Cardiac fibroblast (primary cell): ENCODE measurements at regions not wholly inside any gene's neighbourhood (a gene's known extent, or its start where the extent isn't known, plus 50 kb on each side); places are given as distances from the start of the nearest gene placed in this dataset.

Experiments
- DNase-seq, 2 donors: peaks; one replicate each; pipeline versions ENCODE4 v3.0.0 to v3.0.0-alpha.2; 2010; ENCODE audit warnings: low read depth in 2 of 2
- H3K4me3 ChIP-seq, 2 donors: replicated peaks in 1 of 2; 1 replicate in 1 of 2; 2 replicates in 1 of 2; pipeline ENCODE4 v1.5.1; 2011; ENCODE audit warnings: low read depth in 2 of 2, low read length in 2 of 2, mild to moderate bottlenecking in 2 of 2, moderate library complexity in 1 of 2
- TF ChIP-seq, protein P1 (sequence below): IDR thresholded peaks from one replicate; pipeline ENCODE4 v1.5.1; 2011; ENCODE audit warnings: low read depth, mild to moderate bottlenecking, low read length, inconsistent platforms

- no peak for DNase-seq
- no peak overlapping the region for H3K4me3 ChIP-seq
- TF ChIP-seq, protein P1, sequence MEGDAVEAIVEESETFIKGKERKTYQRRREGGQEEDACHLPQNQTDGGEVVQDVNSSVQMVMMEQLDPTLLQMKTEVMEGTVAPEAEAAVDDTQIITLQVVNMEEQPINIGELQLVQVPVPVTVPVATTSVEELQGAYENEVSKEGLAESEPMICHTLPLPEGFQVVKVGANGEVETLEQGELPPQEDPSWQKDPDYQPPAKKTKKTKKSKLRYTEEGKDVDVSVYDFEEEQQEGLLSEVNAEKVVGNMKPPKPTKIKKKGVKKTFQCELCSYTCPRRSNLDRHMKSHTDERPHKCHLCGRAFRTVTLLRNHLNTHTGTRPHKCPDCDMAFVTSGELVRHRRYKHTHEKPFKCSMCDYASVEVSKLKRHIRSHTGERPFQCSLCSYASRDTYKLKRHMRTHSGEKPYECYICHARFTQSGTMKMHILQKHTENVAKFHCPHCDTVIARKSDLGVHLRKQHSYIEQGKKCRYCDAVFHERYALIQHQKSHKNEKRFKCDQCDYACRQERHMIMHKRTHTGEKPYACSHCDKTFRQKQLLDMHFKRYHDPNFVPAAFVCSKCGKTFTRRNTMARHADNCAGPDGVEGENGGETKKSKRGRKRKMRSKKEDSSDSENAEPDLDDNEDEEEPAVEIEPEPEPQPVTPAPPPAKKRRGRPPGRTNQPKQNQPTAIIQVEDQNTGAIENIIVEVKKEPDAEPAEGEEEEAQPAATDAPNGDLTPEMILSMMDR, result no peak
Observed at GRCh38 chr20:3325864-3326263, 81.6 kb downstream of the DNAAF9 start.

DNA sequence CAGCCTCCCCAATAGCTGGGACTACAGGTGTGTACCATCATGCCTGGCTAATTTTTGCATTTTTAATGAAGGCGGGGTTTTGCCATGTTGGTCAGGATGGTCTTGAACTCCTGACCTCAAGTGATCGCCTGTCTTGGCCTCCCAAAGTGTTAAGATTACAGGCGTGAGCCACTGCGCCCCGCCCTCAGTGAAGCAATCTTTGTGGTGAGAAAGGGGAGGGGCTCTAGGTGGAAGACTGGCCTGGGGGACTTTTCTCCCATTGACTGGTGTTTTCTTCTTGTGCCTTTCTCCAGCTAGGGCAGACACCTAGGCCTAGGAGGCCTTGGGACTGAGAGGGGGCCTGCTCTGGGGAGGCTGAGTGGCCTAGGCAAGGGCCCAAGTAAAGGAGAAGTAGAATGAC, 84.1 kb downstream of the DNAAF9 start:
- DNase-seq, result no peak
- no peak overlapping the region for H3K4me3 ChIP-seq
- TF ChIP-seq, protein P1, result no peak

GRCh38 chr20:3318226-3318884, 79.4 kb upstream of the SLC4A11 start:
- H3K4me3 ChIP-seq, result no peak overlapping the region
- TF ChIP-seq, protein P1, result no peak
- DNase-seq, result no peak

DNA sequence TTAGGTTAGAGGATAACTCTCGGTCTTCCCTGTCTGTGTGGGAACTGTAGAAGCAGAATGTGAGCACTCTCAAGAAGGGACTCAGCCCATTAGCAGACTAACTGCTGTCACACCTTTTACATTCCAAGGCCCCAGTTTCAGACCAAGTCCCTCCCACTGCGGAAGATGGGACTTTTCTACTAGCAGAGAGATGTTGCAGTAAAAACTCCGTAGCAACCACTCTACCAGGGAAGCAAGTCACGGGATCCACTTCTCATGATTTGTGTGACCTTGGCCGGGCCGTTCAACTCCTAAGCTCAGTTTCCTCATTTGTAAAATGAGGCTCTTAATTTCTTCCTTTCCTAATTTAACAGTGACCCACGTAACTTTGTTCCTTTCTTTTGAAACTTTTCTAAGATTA, 77.1 kb upstream of the SLC4A11 start:
- TF ChIP-seq, protein P1, result no peak
- no peak overlapping the region for H3K4me3 ChIP-seq
- DNase-seq, result no peak

DNA sequence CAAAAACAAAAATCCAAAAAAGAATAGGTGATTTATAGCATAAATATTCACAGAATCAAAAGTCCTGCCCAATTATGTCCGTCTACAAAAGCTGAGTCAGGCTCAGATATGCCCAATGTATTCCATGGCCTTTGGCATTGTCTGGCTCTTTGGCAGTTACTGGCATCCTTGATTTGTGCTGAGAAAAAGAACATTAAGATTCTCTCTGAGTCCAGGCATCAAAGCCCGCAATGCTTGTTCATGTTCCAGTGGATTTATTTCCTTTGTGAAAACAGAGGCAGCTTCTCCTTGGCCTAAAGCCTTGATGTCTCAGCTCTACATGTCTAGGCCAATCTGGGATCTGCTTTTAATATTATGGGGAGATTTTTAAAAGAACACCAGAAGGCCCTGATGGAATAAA, 76.1 kb upstream of the SLC4A11 start:
- TF ChIP-seq, protein P1, result no peak
- no peak overlapping the region for H3K4me3 ChIP-seq
- peak in 1 of 2 donors; percentile 21 for DNase-seq

DNA sequence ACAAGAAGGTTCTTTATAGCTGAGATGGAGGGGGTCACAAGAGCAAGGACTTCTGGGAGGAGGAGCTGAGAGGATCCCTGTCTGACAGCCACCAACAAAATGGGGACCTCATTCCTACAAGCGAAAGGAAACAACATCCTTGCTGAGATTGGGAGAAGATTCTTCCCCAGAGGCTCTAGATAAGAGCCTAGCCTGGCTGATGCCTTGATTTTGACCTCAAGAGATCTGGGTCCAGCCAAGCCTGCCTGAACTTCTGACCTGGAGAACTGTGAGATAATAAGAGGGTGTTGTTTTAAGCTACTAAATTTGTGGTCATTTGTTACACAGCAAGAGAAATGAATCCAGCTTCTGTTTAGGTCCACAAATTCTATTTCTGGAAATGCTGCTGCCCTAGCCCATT, 75.4 kb upstream of the SLC4A11 start:
- TF ChIP-seq, protein P1, result no peak
- DNase-seq, result no peak
- no peak overlapping the region for H3K4me3 ChIP-seq

- TF ChIP-seq, protein P1, result no peak
- DNase-seq, result no peak
- H3K4me3 ChIP-seq, result no peak overlapping the region
Observed at GRCh38 chr20:3313683-3314065, 74.7 kb upstream of the SLC4A11 start.
